ENCODE measurements at regions not wholly inside any gene's neighbourhood (a gene's known extent, or its start where the extent isn't known, plus 50 kb on each side); places are given as distances from the start of the nearest gene placed in this dataset.
"Not testable (repeated sequence)": the region's sequence is repeated elsewhere in the genome, so short reads cannot be mapped to it uniquely, and the experiment has no call there.

DNA sequence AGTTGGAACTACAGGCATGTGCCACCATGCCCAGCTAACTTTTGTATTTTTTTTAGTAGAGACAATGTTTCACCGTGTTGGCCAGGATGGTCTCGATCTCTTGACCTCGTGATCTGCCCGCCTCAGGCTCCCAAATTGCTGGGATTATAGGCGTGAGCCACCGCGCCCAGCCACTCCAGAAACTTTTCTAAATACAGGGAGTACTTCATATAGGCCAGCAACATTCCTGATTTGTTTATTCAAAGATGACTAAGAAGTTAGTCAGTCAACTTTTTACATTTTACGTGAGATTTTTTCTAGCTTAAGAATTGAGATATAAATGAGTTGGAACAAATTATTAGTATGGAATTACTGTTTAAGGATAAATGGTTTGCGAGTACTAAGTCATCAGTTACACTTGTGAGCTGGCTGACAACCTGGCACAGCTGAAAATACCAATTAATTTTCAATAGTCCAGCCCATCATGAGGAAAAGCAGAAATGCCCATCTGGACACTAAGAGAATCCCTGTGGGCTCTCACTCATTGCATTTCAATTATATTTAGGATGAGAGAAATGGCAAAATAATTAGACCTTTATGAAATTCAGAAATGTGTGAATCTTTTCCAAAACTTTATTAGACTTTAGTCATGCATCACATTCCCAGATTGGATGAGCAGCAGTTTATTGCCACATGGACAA lies 430.8 kb upstream of the SPATA31A3 start:
- DNase-seq (ENCODE audit: low spot score), result not testable (repeated sequence)

DNA sequence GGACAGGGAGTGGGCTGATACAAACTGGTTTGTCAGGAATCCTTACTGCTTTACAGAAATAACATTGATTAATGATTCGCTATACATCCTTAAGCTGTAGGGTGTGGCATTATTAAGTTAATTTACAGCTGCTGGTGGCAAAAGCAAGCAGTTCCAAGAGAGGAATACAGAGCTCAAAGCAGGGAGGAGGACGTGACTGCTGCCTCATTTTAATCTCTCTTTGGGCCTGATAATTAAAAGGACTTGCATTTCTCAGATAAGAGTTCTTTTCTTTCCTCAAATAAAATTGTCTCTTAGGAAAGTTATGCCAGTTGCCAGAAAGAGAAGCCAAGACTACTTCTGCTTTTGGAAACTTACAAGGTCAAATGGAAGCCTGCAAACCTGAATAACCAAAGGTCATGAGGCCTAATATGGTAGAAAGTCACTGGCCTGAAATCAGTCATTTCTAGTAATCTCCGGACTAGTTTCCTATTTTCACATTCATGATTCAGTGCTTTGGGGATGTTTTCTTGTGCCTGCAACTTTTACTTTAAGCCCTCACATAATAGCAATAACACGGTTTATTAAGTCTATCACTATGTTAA lies 426.2 kb upstream of the SPATA31A3 start:
- not testable (repeated sequence) for DNase-seq (ENCODE audit: low spot score)

DNA sequence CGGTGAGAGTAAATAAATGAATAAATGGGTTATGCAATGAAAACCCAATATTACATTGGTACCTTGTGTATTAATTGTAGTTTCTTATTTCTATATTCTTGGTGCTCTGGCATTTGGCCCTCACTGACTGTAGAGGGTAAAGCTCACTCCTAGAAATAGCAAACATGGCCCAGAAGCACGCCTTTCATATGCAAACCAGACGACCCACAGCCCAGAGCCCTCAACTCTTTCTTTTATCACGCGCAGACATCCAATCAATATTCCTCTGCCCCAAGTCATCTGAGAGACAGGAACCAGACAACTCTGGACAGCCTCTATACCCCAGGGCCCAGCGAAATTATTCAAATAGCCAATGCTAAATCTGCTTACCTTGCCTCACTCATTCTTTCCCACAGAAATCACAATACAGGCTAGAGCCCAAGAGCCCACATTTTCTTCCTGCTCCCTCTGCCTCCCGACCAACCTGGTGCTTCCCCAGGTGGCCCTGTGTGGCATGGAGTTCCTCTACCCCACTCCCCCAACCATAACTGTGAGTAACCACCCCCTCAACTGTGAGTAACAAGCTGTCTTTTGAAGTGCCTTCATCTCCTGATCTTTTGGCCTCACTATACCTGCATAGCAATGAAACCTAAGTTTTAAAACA lies 425.1 kb upstream of the SPATA31A3 start:
- DNase-seq (ENCODE audit: low spot score), result not testable (repeated sequence)

DNA sequence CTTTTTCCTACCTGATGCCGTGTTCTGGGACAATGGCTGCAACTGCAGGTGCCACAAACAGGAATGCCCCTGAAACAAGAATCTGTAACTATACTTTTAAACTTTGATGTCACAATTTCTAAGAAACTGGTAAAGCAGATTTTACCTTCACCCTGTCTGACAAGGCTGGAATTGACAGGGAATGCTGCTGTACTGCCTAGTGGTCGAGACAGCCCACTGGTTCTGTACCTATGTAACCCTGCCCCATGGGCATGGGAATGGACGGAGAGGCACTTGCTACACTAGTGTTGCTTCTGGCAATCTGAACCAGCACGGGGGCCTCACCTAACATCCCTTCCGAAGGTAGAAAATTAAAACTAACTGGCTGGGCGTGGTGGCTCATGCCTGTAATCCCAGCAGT lies 424.3 kb upstream of the SPATA31A3 start:
- peak; percentile 0 for DNase-seq (ENCODE audit: low spot score)

DNA sequence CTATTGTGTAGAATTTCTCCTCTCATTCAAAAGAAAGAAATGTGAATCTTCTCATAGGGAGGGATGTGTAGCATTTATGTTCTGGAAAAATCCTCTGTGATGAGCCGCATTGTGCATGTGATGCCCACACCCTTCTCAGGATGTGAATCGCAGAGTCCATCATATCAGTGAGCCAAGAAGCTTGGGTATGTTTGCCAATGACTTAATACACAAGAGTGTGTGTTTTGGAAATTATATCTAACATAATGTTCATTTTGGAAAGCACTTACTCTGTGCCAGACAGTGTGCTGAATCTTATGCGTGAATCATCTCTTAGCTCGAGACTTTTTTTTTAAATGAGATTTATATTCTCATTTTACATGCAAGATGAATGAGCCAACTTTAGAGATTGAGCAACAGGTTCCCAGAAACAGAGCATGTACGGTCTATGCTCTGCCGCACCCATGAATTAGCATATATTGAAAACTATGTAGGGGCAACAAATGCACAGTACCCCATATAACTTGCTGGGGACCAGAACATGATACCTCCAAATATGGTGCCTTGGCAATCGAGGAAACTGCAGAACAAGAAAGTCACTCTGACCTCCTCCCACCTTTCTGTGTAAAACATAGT lies 418.4 kb upstream of the SPATA31A3 start:
- DNase-seq (ENCODE audit: low spot score), result not testable (repeated sequence)

- DNase-seq (ENCODE audit: low spot score), result not testable (repeated sequence)
These were observed 411.4 kb upstream of the SPATA31A3 start for GRCh38 chr9:67403739-67404138.

DNA sequence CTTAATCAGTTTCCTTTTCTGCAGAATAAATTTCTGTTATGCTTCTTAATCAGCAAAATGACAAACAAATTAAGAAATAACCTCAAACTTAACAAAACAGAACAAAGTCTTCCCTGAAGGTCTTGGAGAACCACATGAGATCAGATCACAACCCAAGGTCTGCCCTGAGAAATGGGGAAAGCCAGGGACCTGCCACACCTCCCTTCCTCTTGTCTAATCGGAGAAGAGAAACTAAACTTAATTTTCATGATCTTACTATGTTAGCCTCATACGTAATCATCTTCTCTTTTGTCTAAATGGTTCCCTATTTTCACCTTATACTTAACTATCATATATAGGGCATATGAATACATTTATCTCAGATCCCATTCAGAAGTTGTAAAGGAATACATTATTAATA lies 405.4 kb upstream of the SPATA31A3 start:
- not testable (repeated sequence) for DNase-seq (ENCODE audit: low spot score)

GRCh38 chr9:67394782-67395181 lies 402.4 kb upstream of the SPATA31A3 start:
- not testable (repeated sequence) for DNase-seq (ENCODE audit: low spot score)

GRCh38 chr9:67394038-67394437 lies 401.7 kb upstream of the SPATA31A3 start:
- DNase-seq (ENCODE audit: low spot score), result not testable (repeated sequence)

DNA sequence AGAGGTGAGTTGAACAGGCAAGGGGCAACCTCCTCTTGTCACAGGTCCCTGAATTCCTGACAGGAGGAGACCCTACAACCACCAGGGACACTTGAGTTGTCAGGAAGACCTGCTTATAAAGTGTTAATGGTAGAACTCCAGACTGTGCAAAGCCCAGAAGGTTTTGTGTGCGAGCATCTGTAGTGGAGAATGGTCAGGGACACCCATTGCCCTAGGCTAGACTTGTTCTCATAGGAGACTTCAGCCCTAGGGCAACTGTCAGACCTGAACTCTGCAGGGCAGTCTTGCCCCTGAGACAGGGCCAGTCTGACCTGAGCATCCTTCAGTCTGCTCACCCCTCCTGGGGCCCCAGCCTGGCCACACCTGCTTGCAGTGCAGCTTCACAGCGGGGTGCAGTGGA lies 377.3 kb upstream of the SPATA31A3 start:
- DNase-seq (ENCODE audit: low spot score), result not testable (repeated sequence)

DNA sequence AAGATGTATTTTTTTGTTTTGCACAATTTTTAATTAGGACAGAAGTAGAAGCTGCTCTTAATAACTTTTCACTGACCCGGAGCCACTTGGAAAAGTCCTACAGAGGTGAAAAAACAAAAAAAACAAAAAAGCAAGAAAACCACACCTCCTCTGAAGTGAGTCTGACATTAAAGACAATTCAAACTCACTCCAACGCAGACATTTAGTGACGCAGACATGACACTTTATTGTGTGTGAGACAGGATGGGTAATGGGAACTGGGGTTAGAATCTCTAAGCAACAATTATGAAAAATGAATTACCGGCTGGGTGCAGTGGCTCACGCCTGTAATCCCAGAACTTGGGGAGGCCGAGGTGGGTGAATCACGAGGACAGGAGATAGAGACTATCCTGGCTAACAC lies 370.0 kb upstream of the SPATA31A3 start:
- not testable (repeated sequence) for DNase-seq (ENCODE audit: low spot score)

- not testable (repeated sequence) for DNase-seq (ENCODE audit: low spot score)
These were observed 361.6 kb upstream of the SPATA31A3 start for GRCh38 chr9:67353961-67354360.

- DNase-seq (ENCODE audit: low spot score), result not testable (repeated sequence)
These were observed 357.0 kb upstream of the SPATA31A3 start for GRCh38 chr9:67349424-67349759.

- DNase-seq (ENCODE audit: low spot score), result not testable (repeated sequence)
These were observed 356.4 kb upstream of the SPATA31A3 start for GRCh38 chr9:67348562-67349423.

- not testable (repeated sequence) for DNase-seq (ENCODE audit: low spot score)
These were observed 355.7 kb upstream of the SPATA31A3 start for GRCh38 chr9:67348094-67348493.

DNA sequence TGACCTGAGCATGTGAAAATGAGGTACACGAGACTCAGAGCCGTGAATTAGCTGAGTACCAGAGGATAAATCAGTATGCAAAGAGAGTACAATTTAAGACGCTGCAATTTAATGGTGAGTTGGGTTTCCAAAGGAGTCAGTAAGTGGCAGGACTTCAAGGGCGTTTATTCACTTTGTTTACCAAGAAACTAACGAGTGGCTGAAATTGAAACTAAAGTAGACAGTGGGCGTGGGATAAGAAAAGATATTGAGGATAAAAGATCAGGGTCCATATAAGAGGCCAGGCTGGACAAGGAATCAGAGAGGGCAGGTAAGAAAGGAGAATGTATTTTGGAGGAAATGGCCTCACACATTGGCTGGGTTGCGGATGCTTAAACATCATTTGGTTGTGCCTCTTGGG lies 346.9 kb upstream of the SPATA31A3 start:
- DNase-seq (ENCODE audit: low spot score), result not testable (repeated sequence)

DNA sequence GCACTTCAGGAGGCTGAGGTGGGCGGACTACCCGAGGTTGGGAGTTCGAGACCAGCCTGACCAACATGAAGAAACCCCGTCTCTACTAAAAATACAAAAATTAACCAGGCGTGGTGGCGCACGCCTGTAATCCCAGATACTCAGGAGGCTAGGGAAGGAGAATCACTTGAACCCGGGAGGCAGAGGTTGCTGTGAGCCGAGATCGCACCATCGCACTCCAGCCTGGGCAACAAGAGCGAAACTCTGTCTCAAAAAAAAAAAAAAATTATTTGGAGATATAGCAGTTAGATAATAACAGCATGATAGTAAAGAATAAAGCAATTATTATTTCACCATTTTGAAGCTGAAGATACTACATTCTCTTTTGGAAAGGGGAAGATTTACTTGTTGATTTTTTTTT lies 345.9 kb upstream of the SPATA31A3 start:
- not testable (repeated sequence) for DNase-seq (ENCODE audit: low spot score)

- not testable (repeated sequence) for DNase-seq (ENCODE audit: low spot score)
These were observed 342.6 kb upstream of the SPATA31A3 start for GRCh38 chr9:67334727-67335572.

DNA sequence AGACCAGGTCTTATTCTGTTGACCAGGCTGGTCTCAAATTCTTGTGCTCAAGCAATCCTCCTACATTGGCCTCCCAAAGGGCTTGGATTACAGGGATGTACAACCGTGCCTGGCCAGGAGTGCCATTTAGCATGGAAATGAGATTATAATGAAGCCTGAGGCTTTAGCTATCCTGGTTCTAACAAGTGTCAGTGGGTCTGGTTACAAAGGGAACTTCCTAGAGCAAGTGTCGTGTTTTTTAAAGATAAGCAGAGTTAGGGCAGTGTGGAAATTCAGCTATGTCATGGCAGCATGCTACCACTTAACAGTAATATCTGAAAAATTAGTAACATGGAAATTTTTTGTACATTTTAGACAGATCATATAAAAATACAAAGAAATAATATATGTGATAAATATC lies 339.3 kb upstream of the SPATA31A3 start:
- not testable (repeated sequence) for DNase-seq (ENCODE audit: low spot score)

- DNase-seq (ENCODE audit: low spot score), result not testable (repeated sequence)
These were observed 321.1 kb upstream of the SPATA31A3 start for GRCh38 chr9:67313409-67313808.

DNA sequence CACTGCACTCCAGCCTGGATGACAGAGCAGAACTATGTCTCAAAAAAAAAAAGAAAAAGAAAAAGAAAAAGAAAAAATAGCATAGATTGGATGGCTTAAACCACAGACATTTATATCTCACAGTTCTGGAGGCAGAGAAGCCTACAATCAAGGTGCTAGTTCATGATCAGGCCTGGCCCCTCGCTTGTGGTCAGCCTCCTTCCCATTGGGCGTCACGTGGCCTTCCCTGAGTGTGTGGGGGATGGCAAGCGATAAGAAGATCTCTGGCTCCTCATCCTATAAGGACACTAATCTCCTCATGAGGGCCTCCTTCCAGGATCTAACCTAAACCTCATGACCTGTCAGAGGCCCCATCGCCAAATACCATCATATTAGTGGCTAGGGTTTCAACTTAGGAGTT lies 320.2 kb upstream of the SPATA31A3 start:
- not testable (repeated sequence) for DNase-seq (ENCODE audit: low spot score)

Measured in AG20443 (cell line).